ENCODE measurements at regions not wholly inside any gene's neighbourhood (a gene's known extent, or its start where the extent isn't known, plus 50 kb on each side); places are given as distances from the start of the nearest gene placed in this dataset.

DNA sequence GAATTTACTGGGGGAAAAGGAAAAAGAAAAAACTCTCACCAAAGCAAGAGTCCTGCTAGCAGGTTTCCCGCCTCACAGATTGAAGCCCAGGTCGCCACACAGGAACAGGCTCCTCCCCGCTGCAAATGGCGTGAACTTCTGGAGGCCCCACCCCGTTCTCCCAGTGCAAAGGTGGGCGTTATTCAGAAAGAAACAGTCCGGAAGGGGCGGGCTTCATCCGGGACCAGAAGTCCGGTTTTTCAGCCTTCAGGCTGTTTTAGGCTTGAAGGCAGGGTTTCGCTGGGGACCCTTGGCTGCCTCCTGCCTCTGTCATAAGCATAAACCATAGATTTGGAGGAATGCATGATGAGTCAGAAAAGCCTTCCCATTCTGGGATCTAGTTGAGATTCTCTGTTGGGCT is 148.3 kb upstream of the POU2AF2 start:
- no peak for TF ChIP-seq EZH2 (IDR thresholded peaks at IDR 0.05)
- no peak for TF ChIP-seq POLR2AphosphoS5 (IDR thresholded peaks at IDR 0.05; ENCODE audit: borderline replicate concordance, low read depth, low read length)

Data from SK-N-MC (cell line).